GM10248 (cell line): ENCODE measurements at regions not wholly inside any gene's neighbourhood (a gene's known extent, or its start where the extent isn't known, plus 50 kb on each side); places are given as distances from the start of the nearest gene placed in this dataset.
"Not testable (repeated sequence)": the region's sequence is repeated elsewhere in the genome, so short reads cannot be mapped to it uniquely, and the experiment has no call there.

Experiments
- CTCF ChIA-PET: fragments of 300-600 bp; sonication (Branson Sonifier 250); formaldehyde crosslinking; extraction: SDS; loops from one replicate; lab custom pipeline; 2021; ENCODE audit warnings: antibody characterized with exemption; lab: Yijun Ruan, JAX
- POLR2A ChIA-PET: fragments of 350-650 bp; sonication (Branson Sonifier 250); formaldehyde crosslinking; extraction: SDS; loops from one replicate; lab custom pipeline; 2020; ENCODE audit warnings: antibody characterized with exemption; lab: Yijun Ruan, JAX
- DNase-seq: peaks from one replicate; pipeline ENCODE4 v3.0.0; 2012; ENCODE audit errors: extremely low spot score
- TF ChIP-seq, protein P1 (sequence below): IDR thresholded peaks from 2 replicates; pipeline ENCODE4 v1.5.1; 2012; ENCODE audit warnings: mild to moderate bottlenecking, low read depth; ENCODE audit errors: extremely low read depth, missing control alignments, control extremely low read depth

DNA sequence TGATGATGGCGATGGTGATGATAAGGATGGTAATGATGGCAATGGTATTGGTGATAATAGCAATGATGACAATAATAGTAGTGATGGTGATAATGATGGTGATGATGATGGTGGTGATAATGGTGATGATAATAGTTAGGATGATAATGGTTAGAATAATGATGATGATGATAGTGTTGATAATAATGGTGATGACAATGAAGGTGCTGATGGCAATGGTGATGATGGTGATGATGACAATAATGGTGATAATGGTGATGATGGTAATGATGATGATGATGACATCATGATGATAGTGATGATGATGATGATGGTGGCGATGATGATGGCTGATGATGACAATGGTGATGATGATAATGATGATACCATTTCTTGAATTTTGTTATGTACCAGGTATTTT lies 309.9 kb downstream of the MIAT start:
- no peak for DNase-seq
- TF ChIP-seq, protein P1, sequence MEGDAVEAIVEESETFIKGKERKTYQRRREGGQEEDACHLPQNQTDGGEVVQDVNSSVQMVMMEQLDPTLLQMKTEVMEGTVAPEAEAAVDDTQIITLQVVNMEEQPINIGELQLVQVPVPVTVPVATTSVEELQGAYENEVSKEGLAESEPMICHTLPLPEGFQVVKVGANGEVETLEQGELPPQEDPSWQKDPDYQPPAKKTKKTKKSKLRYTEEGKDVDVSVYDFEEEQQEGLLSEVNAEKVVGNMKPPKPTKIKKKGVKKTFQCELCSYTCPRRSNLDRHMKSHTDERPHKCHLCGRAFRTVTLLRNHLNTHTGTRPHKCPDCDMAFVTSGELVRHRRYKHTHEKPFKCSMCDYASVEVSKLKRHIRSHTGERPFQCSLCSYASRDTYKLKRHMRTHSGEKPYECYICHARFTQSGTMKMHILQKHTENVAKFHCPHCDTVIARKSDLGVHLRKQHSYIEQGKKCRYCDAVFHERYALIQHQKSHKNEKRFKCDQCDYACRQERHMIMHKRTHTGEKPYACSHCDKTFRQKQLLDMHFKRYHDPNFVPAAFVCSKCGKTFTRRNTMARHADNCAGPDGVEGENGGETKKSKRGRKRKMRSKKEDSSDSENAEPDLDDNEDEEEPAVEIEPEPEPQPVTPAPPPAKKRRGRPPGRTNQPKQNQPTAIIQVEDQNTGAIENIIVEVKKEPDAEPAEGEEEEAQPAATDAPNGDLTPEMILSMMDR: no peak
- ChIA-PET POLR2A (no interaction called here), CTCF (no interaction called here)

- ChIA-PET POLR2A (no interaction called here), CTCF (no interaction called here)
- TF ChIP-seq, protein P1: no peak
- no peak for DNase-seq
Observed at GRCh38 chr22:26968859-26969523, 311.6 kb downstream of the MIAT start.

DNA sequence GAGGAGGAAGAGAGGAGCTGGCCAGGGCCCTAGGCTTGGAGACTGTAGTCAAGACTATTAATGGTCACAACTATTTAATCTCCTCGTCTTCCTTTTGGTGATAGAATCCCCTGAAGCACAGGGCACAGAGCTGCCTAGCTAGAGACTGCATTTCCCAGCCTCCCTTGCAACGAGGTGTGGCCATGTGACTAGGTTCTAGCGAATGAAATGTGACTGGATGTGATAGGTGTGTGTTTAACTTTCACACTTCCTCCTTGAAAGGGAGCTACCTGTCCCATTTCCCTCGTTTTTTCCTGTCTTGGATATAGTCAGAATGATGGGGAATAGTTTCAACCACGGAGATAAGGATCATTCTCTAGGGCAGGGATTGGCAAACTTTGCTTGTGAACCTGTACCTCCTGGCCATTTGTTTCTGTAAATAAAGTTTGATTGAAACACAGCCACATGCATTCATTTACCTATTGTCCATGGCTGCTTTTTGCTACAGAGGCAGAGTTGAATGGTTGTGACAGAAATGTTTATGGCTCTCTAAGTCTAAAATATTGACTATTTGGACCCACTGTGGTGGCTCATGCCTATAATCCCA lies 313.5 kb downstream of the MIAT start:
- POLR2A ChIA-PET: no interaction called here
- no peak for DNase-seq
- TF ChIP-seq, protein P1: no peak
- CTCF ChIA-PET: no interaction called here

DNA sequence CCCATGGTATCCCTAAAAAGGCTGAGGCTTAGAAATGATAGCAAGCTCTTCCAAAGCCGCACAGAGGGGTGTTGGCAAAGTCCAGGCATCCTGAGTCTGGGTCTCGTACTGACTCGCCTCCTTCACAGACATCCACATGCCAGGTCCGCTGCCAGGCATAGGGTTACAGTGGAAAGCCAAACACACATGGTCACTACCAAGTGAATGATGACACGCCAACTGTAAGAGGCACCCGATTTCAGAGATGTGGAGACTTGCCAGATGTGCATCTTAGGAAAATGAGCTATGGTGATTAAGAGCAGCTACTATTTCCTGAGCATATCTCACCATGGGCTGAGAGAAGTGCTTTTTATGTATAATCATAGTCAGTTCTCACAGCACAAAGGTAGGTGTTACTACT lies 314.9 kb downstream of the MIAT start:
- CTCF ChIA-PET: no interaction called here
- POLR2A ChIA-PET: no interaction called here
- DNase-seq: no peak
- TF ChIP-seq, protein P1: no peak

GRCh38 chr22:26972915-26973314 lies 315.5 kb downstream of the MIAT start:
- POLR2A ChIA-PET, CTCF ChIA-PET, DNase-seq: not testable (repeated sequence)

DNA sequence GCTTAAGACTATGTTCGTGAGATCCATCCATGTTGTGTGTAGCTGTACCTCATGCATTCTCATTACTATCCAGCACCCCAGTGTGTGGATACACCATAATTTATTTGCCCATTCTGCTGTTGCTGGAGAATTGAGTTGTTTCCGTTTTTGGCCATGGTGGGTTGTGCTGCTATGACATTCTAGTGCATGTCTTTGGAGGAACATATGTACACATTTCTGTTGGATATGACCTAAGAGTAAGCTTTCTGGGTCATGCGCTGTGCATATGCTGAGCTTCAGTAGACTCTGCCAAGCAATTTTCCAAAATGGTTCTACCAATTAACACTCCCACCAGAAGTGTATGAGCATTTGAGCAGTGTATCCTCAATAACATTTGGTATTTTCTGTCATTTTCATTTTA lies 316.6 kb downstream of the MIAT start:
- TF ChIP-seq, protein P1: no peak
- ChIA-PET CTCF (no interaction called here), POLR2A (no interaction called here)

More for the DNA sequence above, 316.6 kb downstream of the MIAT start:
- no peak for DNase-seq
